A673 (cell line): ENCODE measurements at regions not wholly inside any gene's neighbourhood (a gene's known extent, or its start where the extent isn't known, plus 50 kb on each side); places are given as distances from the start of the nearest gene placed in this dataset.

Experiments
- BruUV-seq: library from RNA; stranded (reverse); fragments of 400-500 nt; replicated peaks from 2 replicates; lab custom pipeline; 2021; lab: Mats Ljungman, UMichigan
- CTCF ChIA-PET: fragments of 300-600 bp; sonication (Branson Sonifier 250); formaldehyde crosslinking; loops from one replicate; lab custom pipeline; 2022; ENCODE audit warnings: antibody characterized with exemption; lab: Charles Lee
- POLR2A ChIA-PET: fragments of 300-600 bp; sonication (Branson Sonifier 250); formaldehyde crosslinking; loops from one replicate; lab custom pipeline; 2022; ENCODE audit warnings: antibody characterized with exemption; ENCODE audit not compliant: low non-redundant PET; lab: Charles Lee
- DNase-seq: peaks from one replicate; pipeline ENCODE4 v3.0.0-alpha.2; 2015; ENCODE audit warnings: low spot score
- H3K27ac ChIP-seq: fragments of 200-600 bp; sonication (generic); 2 replicates; pipeline ENCODE4 v1.5.1; 2016; ENCODE audit warnings: mixed run types, low read depth, mild to moderate bottlenecking, mixed read lengths, antibody characterized with exemption, low read length; ENCODE audit not compliant: poor library complexity, severe bottlenecking
- H3K27me3 ChIP-seq: fragments of 200-600 bp; sonication (generic); replicated peaks from 2 replicates; pipeline ENCODE4 v1.6.1; 2017; ENCODE audit warnings: mixed run types, low read depth, mild to moderate bottlenecking, mixed read lengths, antibody characterized with exemption, low read length; ENCODE audit not compliant: insufficient read depth, poor library complexity
- H3K36me3 ChIP-seq: fragments of 200-600 bp; sonication (generic); 2 replicates; pipeline ENCODE4 v1.6.1; 2016; ENCODE audit warnings: mixed run types, mild to moderate bottlenecking, mixed read lengths, antibody characterized with exemption, low read length; ENCODE audit not compliant: insufficient read depth, poor library complexity, severe bottlenecking
- H3K4me1 ChIP-seq: fragments of 200-600 bp; sonication (generic); 2 replicates; pipeline ENCODE4 v1.6.1; 2017; ENCODE audit warnings: mixed run types, mild to moderate bottlenecking, mixed read lengths, antibody characterized with exemption, low read length; ENCODE audit not compliant: insufficient read depth, poor library complexity, severe bottlenecking
- H3K4me3 ChIP-seq: fragments of 200-600 bp; sonication (generic); 2 replicates; pipeline ENCODE4 v1.5.1; 2016; ENCODE audit warnings: low read depth, mixed run types, mild to moderate bottlenecking, mixed read lengths, low read length; ENCODE audit not compliant: poor library complexity, severe bottlenecking
- H3K9me3 ChIP-seq: fragments of 200-600 bp; sonication (generic); 2 replicates; pipeline ENCODE4 v1.6.1; 2016; ENCODE audit warnings: mixed run types, low read depth, mild to moderate bottlenecking, mixed read lengths, antibody characterized with exemption, low read length; ENCODE audit not compliant: poor library complexity, severe bottlenecking
- CTCF ChIP-seq: fragments of 300-800, 200-600 bp; sonication (generic); conservative IDR thresholded peaks from 2 replicates; pipeline ENCODE4 v1.5.1; 2017; ENCODE audit warnings: low read depth, mild to moderate bottlenecking, antibody characterized with exemption, low read length, moderate library complexity, mixed read lengths
- EZH2 ChIP-seq: fragments of 200-600 bp; sonication (generic); IDR thresholded peaks from 2 replicates; pipeline ENCODE4 v1.6.1; 2017; ENCODE audit warnings: borderline replicate concordance, low read depth, mild to moderate bottlenecking, mixed read lengths, antibody characterized with exemption, low read length; ENCODE audit not compliant: poor library complexity, severe bottlenecking
- intact Hi-C: fragments of 100-400 bp; cut with micrococcal nuclease; formaldehyde crosslinking; loops from one replicate; pipeline ENCODE4 v1.10.0; 2022; ENCODE audit not compliant: unreplicated experiment

- TF ChIP-seq CTCF (no peak), EZH2 (no peak)
- DNase-seq, result no peak
- H3K9me3 ChIP-seq, result no peaks in the 10 kb centered on the region
- intact Hi-C loops, result no loop called here
- CTCF ChIA-PET, result no interaction called here
- no peak overlapping the region for H3K4me3 ChIP-seq
- H3K36me3 ChIP-seq, result no peaks in the 10 kb centered on the region
- H3K4me1 ChIP-seq, result peaks cover 32% of the 10 kb centered on the region
- H3K27ac ChIP-seq, result no peak overlapping the region
- POLR2A ChIA-PET, result no interaction called here
- no TSS peak for BruUV-seq
- no peaks in the 10 kb centered on the region for H3K27me3 ChIP-seq
Measured at GRCh38 chr10:2926918-2927660, 140.3 kb upstream of the PFKP start.

GRCh38 chr10:2925631-2926030 is 141.7 kb upstream of the PFKP start:
- Histone ChIP-seq H3K27ac (no peak overlapping the region), H3K36me3 (no peaks in the 10 kb centered on the region), H3K27me3 (no peaks in the 10 kb centered on the region), H3K4me1 (peaks cover 32% of the 10 kb centered on the region), H3K9me3 (no peaks in the 10 kb centered on the region), H3K4me3 (no peak overlapping the region)
- ChIA-PET POLR2A (no interaction called here), CTCF (no interaction called here)
- no peak for TF ChIP-seq CTCF
- TF ChIP-seq EZH2, result no peak
- intact Hi-C loops, result no loop called here
- BruUV-seq, result no TSS peak
- peak; percentile 89 for DNase-seq

- no TSS peak for BruUV-seq
- Histone ChIP-seq H3K4me1 (peaks cover 30% of the 10 kb centered on the region), H3K27ac (no peak overlapping the region), H3K36me3 (no peaks in the 10 kb centered on the region), H3K4me3 (no peak overlapping the region), H3K9me3 (no peaks in the 10 kb centered on the region), H3K27me3 (no peaks in the 10 kb centered on the region)
- TF ChIP-seq CTCF (no peak), EZH2 (no peak)
- intact Hi-C loops, result no loop called here
- ChIA-PET POLR2A (no interaction called here), CTCF (no interaction called here)
- no peak for DNase-seq
Measured at GRCh38 chr10:2924431-2924830, 142.9 kb upstream of the PFKP start.
